ENCODE measurements at regions not wholly inside any gene's neighbourhood (a gene's known extent, or its start where the extent isn't known, plus 50 kb on each side); places are given as distances from the start of the nearest gene placed in this dataset.
A peak's percentile ranks its signal among the peaks of the same experiment; 100 is the strongest.

- FAIRE-seq (no peak), ATAC-seq (no peak), DNase-seq (peak in 1 of 6 donors; percentile 35)
- no peak for TF ChIP-seq CTCF (IDR thresholded peaks at IDR 0.05)
- Histone ChIP-seq H3K27me3 (no peaks in the 10 kb centered on the region), H3K9me3 (no peaks in the 10 kb centered on the region), H3K36me3 (no peaks in the 10 kb centered on the region), H3K4me3 (no peak overlapping the region), H3K4me1 (no peaks in the 10 kb centered on the region), H3K27ac (no peak overlapping the region)
- intact Hi-C loops (cut with DNase I) = loop anchor here in 1 of 3 donors (10.0 kb wide), 1 partner anchor 62 kb away; no protein-coding TSS in a partner anchor
- 90 to 93% methylated on average over 20 of the region's 20 CpGs for WGBS, 2 donors
Observed at GRCh38 chr20:23136893-23137745, 51.0 kb upstream of the CD93 start.

- Histone ChIP-seq H3K4me1 (no peaks in the 10 kb centered on the region), H3K36me3 (no peaks in the 10 kb centered on the region), H3K27ac (no peak overlapping the region), H3K9me3 (no peaks in the 10 kb centered on the region), H3K27me3 (no peaks in the 10 kb centered on the region), H3K4me3 (no peak overlapping the region)
- no peak for TF ChIP-seq CTCF (IDR thresholded peaks at IDR 0.05)
- DNase-seq (peak in 1 of 6 donors; percentile 35), FAIRE-seq (no peak), ATAC-seq (peak in 2 of 4 donors; percentile 26 to 63)
- intact Hi-C loops (cut with DNase I) = loop anchor here in 1 of 3 donors (10.0 kb wide), 1 partner anchor 61 kb away; no protein-coding TSS in a partner anchor
- WGBS, 2 donors = 82 to 88% methylated on average over 8 of the region's 8 CpGs
Observed at GRCh38 chr20:23135449-23136420, 49.6 kb upstream of the CD93 start.

Measured in pancreas (tissue), 10 donors.